Activated CD8-positive, alpha-beta T cell treated with anti-CD3 and anti-CD28 coated beads, Interleukin-2, amount 10 ng/mL, durations not matched to agents 7 days and 5 days (primary cell): ENCODE measurements at regions not wholly inside any gene's neighbourhood (a gene's known extent, or its start where the extent isn't known, plus 50 kb on each side); places are given as distances from the start of the nearest gene placed in this dataset.

ENCODE experiments used
- ATAC-seq: fragments of 150-1000 bp; cut with Tn5 transposase; one replicate; pipeline ENCODE4 v1.10.0; 2021; ENCODE audit warnings: moderate library complexity
- CTCF ChIA-PET: fragments of 350-600 bp; sonication (Branson Sonifier 250); formaldehyde crosslinking; loops from one replicate; lab custom pipeline; 2021; ENCODE audit warnings: antibody characterized with exemption; lab: Charles Lee
- POLR2A ChIA-PET: fragments of 350-600 bp; sonication (Branson Sonifier 250); formaldehyde crosslinking; loops from one replicate; lab custom pipeline; 2021; ENCODE audit warnings: antibody characterized with exemption; lab: Charles Lee
- DNase-seq: peaks from one replicate; pipeline ENCODE4 v3.0.0-alpha.2; 2020
- H3K27ac Mint-ChIP-seq: one replicate; pipeline ENCODE4 v1.8.0; 2021; ENCODE audit warnings: mild to moderate bottlenecking, mixed read lengths
- H3K27me3 Mint-ChIP-seq: one replicate; pipeline ENCODE4 v1.8.0; 2021; ENCODE audit warnings: low read depth, mixed read lengths
- H3K36me3 Mint-ChIP-seq: one replicate; pipeline ENCODE4 v1.8.0; 2021; ENCODE audit warnings: low read depth, mixed read lengths
- H3K4me1 Mint-ChIP-seq: one replicate; pipeline ENCODE4 v1.8.0; 2021; ENCODE audit warnings: low read depth, mixed read lengths
- H3K4me3 Mint-ChIP-seq: one replicate; pipeline ENCODE4 v1.8.0; 2021; ENCODE audit warnings: mild to moderate bottlenecking, mixed read lengths
- H3K9me3 Mint-ChIP-seq: one replicate; pipeline ENCODE4 v1.8.0; 2022; ENCODE audit warnings: mixed read lengths; ENCODE audit not compliant: insufficient read depth

DNA sequence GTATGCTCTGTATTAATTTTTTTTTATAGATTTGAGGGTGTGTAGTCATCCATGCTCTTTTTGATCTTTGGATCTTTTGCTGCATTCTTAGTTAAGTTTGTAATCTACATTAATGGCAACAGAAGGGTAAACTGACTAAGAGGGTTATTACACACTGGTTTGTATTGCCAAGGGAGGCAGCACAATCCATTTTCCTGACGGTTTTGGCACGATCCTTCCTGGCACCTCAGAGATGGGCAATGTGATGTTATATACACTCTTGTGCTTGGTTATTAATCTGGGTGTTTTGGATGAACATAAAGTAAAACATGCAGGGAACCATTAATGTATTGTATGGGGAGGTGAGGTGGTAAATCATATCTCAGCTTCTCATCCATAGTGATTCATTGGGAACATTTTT is 98.8 kb upstream of the SLC38A2 start:
- CTCF ChIA-PET, result interaction anchor here (0.8 to 1.9 kb wide), 3 partner anchors 11 to 46 kb away, joined by 3 to 6 read pairs (median 4); no protein-coding TSS in a partner anchor
- H3K9me3 Mint-ChIP-seq, result no peaks in the 10 kb centered on the region
- POLR2A ChIA-PET, result interaction anchor here (0.7 to 2.6 kb wide), 3 partner anchors 11 to 99 kb away, joined by 4 to 12 read pairs (median 7); partner anchors contain the start of gene SLC38A2

DNA sequence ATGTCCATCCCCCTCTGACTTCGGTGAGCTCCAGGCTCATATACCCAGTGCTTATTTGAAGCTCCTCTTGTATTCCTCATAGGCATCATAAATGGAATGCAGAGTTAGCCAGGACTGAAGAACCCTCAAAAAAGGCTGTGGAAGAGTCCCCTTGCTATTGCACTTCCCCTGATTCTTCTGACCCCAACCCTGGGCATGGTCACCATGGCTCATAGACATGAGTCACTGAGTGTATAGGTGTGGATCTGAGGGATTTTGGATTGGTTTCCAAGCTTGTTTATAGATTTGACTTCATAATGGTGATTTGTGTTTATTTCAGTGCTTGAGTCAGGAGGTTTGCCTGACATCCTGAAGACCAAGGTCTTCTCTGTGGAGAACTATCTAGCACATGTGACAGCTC is 98.4 kb upstream of the SLC38A2 start:
- ChIA-PET POLR2A (interaction anchor here (0.7 to 2.6 kb wide), 7 partner anchors 10 to 109 kb away, joined by 3 to 12 read pairs (median 4); partner anchors contain the start of gene SLC38A2), CTCF (interaction anchor here (0.8 to 2.3 kb wide), 7 partner anchors 11 to 81 kb away, joined by 3 to 17 read pairs (median 4); no protein-coding TSS in a partner anchor)
- H3K9me3 Mint-ChIP-seq, result no peaks in the 10 kb centered on the region
- H3K4me1 Mint-ChIP-seq, result peaks cover 31% of the 10 kb centered on the region
- no peak for ATAC-seq
- H3K27me3 Mint-ChIP-seq, result no peaks in the 10 kb centered on the region
- peak overlapping the region; percentile 9 for H3K4me3 Mint-ChIP-seq
- peak overlapping the region; percentile 27 for H3K27ac Mint-ChIP-seq
- peaks cover 17% of the 10 kb centered on the region for H3K36me3 Mint-ChIP-seq
- DNase-seq, result no peak

More for the DNA sequence above, 98.8 kb upstream of the SLC38A2 start:
- no peak for DNase-seq
- Mint-ChIP-seq H3K27me3 (no peaks in the 10 kb centered on the region), H3K27ac (peak overlapping the region; percentile 25), H3K4me3 (no peak overlapping the region), H3K4me1 (peaks cover 31% of the 10 kb centered on the region), H3K36me3 (peaks cover 19% of the 10 kb centered on the region)
- no peak for ATAC-seq

DNA sequence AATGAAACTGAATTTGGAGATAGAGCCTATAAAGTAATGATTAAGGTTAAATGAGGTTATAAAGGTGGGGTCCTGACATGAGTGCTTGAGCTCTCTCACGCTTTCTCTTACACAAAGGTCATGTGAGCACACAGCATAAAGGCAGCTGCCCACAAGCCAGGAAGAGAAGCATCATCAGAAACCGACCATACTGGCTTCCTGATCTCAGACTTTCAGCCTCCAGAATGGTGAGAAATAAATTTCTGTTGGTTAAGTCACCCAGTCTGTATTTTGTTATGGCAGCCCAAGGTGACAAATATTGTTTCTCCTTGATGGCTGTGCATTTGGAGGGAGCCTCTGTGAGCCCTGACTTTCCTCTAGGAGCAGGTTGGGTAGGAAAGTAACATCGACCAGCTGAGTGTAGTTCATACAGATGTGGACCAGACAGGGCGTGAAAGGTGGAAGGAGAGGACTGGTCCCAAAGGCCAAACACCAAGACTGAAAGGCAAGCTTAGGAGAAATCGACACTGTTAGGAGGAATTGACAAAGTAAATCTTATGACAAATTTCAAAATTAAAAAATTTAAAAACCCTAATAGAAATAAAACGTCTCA is 97.6 kb upstream of the SLC38A2 start:
- Mint-ChIP-seq H3K27ac (peak overlapping the region; percentile 98), H3K27me3 (no peaks in the 10 kb centered on the region), H3K36me3 (peaks cover 21% of the 10 kb centered on the region), H3K4me3 (peak overlapping the region; percentile 87), H3K9me3 (peaks cover 4% of the 10 kb centered on the region), H3K4me1 (peaks cover 36% of the 10 kb centered on the region)
- peak; percentile 97 for ATAC-seq
- POLR2A ChIA-PET, result interaction anchor here (0.8 to 2.6 kb wide), 13 partner anchors 10 to 109 kb away, joined by 3 to 12 read pairs (median 4); no protein-coding TSS in a partner anchor
- CTCF ChIA-PET, result interaction anchor here (1.2 to 2.3 kb wide), 8 partner anchors 10 to 191 kb away, joined by 3 to 17 read pairs (median 4); no protein-coding TSS in a partner anchor
- DNase-seq, result peak; percentile 73

DNA sequence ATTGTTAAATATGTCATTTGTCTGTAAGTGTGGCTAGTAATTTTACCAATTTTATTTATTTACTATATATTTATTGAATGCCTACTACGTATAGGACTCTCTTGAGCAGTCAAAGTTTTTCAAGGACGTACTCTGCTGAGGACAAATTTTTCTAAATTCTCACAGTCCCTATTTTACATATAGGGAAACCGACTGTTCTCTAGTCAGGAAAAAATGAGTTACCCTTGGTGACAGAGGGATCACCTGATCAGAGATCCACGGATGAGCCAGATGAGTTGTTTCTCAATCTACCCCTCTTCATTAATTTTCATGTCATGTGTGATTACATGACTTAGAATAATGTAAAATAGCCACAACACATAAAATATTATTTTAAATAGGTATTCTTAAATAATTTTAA is 96.2 kb upstream of the SLC38A2 start:
- Mint-ChIP-seq H3K36me3 (peaks cover 21% of the 10 kb centered on the region), H3K4me1 (peaks cover 34% of the 10 kb centered on the region), H3K27me3 (no peaks in the 10 kb centered on the region), H3K9me3 (peaks cover 14% of the 10 kb centered on the region), H3K4me3 (no peak overlapping the region), H3K27ac (no peak overlapping the region)
- CTCF ChIA-PET, result interaction anchor here (0.7 to 2.3 kb wide), 2 partner anchors 9 to 12 kb away, joined by 3 to 17 read pairs; no protein-coding TSS in a partner anchor
- no peak for DNase-seq
- POLR2A ChIA-PET, result no interaction called here
- ATAC-seq, result no peak

DNA sequence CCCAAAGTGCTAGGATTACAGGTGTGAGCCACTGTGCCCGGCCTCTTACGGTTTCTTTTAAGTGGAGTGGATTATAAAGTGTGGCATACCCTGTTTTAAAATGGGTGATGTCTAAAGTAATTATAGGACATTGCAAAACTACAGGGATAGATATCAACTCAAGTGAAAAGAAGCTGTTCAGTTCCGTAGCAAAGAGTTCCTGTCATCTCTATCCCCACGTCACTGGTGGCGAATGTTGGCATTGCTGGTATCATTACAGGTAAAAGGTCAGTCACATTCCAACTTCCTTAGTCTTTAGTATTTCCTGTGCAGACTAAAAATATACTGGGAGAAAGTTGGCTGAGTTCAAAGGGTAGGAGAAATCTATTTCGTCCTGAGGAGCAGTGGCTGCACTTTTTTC is 95.6 kb upstream of the SLC38A2 start:
- DNase-seq, result no peak
- H3K36me3 Mint-ChIP-seq, result peaks cover 18% of the 10 kb centered on the region
- no peak overlapping the region for H3K27ac Mint-ChIP-seq
- POLR2A ChIA-PET, result no interaction called here
- CTCF ChIA-PET, result no interaction called here
- no peak overlapping the region for H3K4me3 Mint-ChIP-seq
- ATAC-seq, result no peak
- peaks cover 14% of the 10 kb centered on the region for H3K9me3 Mint-ChIP-seq
- H3K27me3 Mint-ChIP-seq, result no peaks in the 10 kb centered on the region
- H3K4me1 Mint-ChIP-seq, result peaks cover 30% of the 10 kb centered on the region

DNA sequence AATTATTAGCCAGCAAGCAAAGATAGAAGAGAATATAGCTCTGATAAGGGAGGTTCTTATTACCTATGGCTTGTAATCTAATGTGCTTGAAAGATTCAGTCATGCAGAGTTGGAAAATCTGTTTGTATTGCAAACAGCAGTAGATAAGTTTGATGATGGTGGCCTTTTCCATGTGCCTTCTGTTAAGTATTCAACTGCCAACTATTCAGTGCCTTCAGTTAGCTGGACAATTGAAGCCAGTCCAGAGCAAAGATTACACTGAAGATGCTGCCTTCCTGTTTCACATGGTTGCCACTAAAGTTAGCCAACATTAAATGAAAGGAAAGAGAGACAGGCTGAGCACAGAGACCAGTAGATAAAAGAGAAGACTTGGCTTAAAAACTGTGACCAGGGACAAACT is 92.7 kb upstream of the SLC38A2 start:
- Mint-ChIP-seq H3K27ac (peak overlapping the region; percentile 11), H3K4me1 (peaks cover 28% of the 10 kb centered on the region), H3K4me3 (no peak overlapping the region), H3K36me3 (peaks cover 13% of the 10 kb centered on the region), H3K27me3 (no peaks in the 10 kb centered on the region), H3K9me3 (peaks cover 14% of the 10 kb centered on the region)
- no peak for DNase-seq
- no peak for ATAC-seq
- CTCF ChIA-PET, result interaction anchor here (1.0 kb wide), 1 partner anchor 78 kb away, joined by 3 read pairs; no protein-coding TSS in a partner anchor
- POLR2A ChIA-PET, result no interaction called here

DNA sequence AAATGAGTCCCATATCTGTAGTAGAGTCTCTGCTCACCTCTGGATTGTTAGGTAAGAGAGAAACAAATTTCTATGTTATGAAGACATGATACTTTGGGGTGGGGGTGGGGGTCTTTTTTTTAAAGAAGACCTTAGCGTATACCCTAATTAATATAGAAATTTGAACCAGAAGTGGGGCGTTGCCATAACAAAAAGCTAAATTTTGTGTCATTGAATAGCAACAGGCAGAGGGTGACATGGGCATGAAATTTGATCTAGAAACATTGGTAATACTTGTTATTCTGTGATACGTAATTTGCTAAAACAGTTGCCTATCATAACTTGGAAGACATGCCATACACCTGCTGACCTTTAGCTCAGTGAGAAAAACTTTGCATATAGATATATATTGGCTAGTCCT is 92.3 kb upstream of the SLC38A2 start:
- POLR2A ChIA-PET, result no interaction called here

DNA sequence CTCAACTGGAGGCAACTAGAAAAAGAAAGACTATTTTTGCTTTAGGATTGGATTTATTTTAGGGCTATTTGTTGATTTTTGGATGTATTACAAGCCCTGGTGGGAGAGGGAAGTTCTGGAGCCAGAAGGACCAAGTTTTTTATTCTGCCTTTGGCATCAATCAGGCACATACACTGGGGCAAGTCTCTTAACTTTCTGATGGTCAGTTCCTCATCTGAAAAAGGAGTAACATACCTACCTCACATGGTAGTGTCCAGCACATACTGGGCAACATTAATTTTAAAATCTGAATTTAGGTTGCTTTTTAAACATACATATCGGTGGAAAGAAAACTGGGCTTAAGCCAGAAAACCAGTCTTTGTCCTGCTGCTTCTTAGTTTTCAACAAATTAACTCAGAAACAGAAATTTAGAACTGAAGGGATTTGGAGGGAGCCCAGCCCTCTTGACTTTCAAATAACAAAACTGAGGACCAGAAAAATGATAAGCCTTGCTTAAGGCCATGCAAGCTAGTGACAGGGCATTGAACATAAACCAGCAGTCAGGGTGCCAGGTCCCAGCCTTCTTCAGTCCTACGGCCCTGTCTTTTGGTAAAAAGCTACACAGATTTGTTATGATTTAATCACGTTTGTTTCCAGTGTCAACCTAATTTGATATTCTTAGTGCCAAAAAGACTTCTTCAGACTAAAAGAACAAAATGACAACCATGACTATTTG is 90.2 kb upstream of the SLC38A2 start:
- Mint-ChIP-seq H3K36me3 (peaks cover 8% of the 10 kb centered on the region), H3K4me1 (peaks cover 43% of the 10 kb centered on the region), H3K9me3 (peaks cover 14% of the 10 kb centered on the region), H3K4me3 (no peak overlapping the region), H3K27ac (no peak overlapping the region), H3K27me3 (no peaks in the 10 kb centered on the region)
- ChIA-PET CTCF (no interaction called here), POLR2A (no interaction called here)
- no peak for ATAC-seq
- DNase-seq, result no peak

More for the DNA sequence above, 92.3 kb upstream of the SLC38A2 start:
- DNase-seq (no peak), ATAC-seq (no peak)
- peaks cover 9% of the 10 kb centered on the region for H3K36me3 Mint-ChIP-seq
- peaks cover 14% of the 10 kb centered on the region for H3K9me3 Mint-ChIP-seq
- CTCF ChIA-PET, result interaction anchor here (1.0 kb wide), 1 partner anchor 77 kb away, joined by 3 read pairs; no protein-coding TSS in a partner anchor
- H3K4me3 Mint-ChIP-seq, result no peak overlapping the region
- no peak overlapping the region for H3K27ac Mint-ChIP-seq
- no peaks in the 10 kb centered on the region for H3K27me3 Mint-ChIP-seq
- peaks cover 28% of the 10 kb centered on the region for H3K4me1 Mint-ChIP-seq

DNA sequence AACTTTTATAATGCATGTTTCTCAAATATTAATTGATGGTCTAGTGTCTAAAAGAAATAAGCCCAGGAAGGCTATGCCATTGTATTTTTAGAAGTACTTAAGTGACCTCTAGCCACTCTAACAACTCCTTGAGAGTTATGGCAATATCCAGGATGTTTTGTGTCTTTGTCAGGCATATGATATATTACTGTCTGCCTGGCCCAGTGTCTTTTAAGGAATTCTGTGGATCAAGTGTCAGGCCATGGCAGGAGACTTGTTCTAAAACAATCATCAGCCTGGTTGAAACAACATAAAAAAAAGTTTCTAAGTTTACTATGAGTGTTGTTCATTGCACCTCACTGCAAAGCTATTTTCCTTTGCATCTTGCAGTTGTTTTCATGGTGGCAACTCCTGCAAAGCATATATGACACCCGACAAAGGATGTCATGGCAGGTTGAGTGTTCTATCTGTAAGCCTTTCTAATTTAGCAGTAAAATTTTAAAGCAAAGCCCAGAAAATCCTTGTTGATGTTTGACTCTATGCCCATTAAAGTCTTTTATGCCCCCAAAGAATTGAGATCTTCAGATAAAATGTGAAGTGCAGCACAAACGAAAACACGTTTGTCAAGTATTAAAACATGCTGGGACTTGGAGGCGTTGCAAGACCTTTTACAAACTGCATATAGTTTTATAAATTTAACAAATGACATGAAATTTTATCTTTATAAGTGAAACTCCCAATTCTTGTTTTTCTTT is 89.5 kb upstream of the SLC38A2 start:
- no peak overlapping the region for H3K27ac Mint-ChIP-seq
- H3K27me3 Mint-ChIP-seq, result no peaks in the 10 kb centered on the region
- POLR2A ChIA-PET, result no interaction called here
- ATAC-seq (no peak), DNase-seq (no peak)
- H3K4me3 Mint-ChIP-seq, result no peak overlapping the region
- CTCF ChIA-PET, result no interaction called here
- peaks cover 7% of the 10 kb centered on the region for H3K36me3 Mint-ChIP-seq
- H3K4me1 Mint-ChIP-seq, result peaks cover 46% of the 10 kb centered on the region
- peaks cover 14% of the 10 kb centered on the region for H3K9me3 Mint-ChIP-seq

DNA sequence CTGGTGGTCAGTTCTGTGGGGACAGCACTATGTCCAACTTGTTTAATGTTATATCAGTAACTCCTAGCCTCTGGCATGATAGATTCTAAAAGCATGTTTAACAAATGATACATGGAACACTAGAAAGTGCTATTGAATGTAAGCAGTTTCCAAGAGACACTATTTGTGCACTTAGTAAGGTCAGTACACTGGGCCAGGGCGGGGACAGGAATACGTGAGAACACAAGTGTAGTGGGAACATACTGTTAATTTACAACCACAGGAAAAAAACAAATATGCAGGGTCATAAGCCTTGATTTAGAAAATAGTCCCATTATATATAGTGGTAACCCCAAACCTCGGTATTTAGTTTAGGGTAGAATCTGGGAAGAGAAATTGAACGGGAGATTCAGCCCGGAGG is 88.9 kb upstream of the SLC38A2 start:
- Mint-ChIP-seq H3K4me3 (no peak overlapping the region), H3K27me3 (no peaks in the 10 kb centered on the region), H3K4me1 (peaks cover 52% of the 10 kb centered on the region), H3K36me3 (peaks cover 7% of the 10 kb centered on the region), H3K27ac (no peak overlapping the region), H3K9me3 (peaks cover 14% of the 10 kb centered on the region)
- ATAC-seq (no peak), DNase-seq (no peak)
- ChIA-PET POLR2A (interaction anchor here (2.0 kb wide), 1 partner anchor 9 kb away, joined by 12 read pairs; no protein-coding TSS in a partner anchor), CTCF (interaction anchor here (1.7 kb wide), 1 partner anchor 200 kb away, joined by 5 read pairs; no protein-coding TSS in a partner anchor)

DNA sequence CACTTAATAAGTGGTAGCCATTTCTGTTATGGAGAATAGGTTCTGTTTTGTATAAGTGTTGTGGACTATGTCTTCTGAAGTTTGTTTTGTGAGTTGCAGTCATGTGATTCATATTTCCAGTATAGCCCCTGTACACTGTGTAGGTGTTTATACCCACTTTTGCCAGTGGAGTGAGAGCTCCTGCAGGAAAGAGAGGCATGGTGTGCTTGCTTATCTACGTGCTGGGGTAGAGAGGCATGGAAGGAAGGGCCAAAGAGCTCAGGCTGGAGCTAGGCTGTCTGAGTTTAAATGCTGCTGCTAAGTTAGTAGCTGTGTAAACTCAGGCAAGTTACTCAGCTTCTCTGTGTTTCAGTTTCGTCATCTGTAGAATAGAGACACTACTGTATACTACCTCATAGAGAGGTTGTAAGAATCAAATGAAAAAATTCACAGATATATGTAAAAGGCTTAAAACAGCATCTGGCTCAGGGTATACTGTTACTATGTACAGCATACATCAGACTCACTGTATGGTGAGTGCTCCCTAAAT is 88.2 kb upstream of the SLC38A2 start:
- Mint-ChIP-seq H3K36me3 (peaks cover 7% of the 10 kb centered on the region), H3K27ac (peak overlapping the region; percentile 92), H3K4me3 (no peak overlapping the region), H3K4me1 (peaks cover 59% of the 10 kb centered on the region), H3K9me3 (peaks cover 14% of the 10 kb centered on the region), H3K27me3 (no peaks in the 10 kb centered on the region)
- DNase-seq (no peak), ATAC-seq (peak; percentile 28)
- ChIA-PET POLR2A (interaction anchor here (0.7 to 3.0 kb wide), 7 partner anchors 10 to 191 kb away, joined by 3 to 14 read pairs (median 9); partner anchors contain the start of gene SLC38A1), CTCF (interaction anchor here (0.8 to 2.0 kb wide), 6 partner anchors 9 to 201 kb away, joined by 3 to 17 read pairs (median 5); no protein-coding TSS in a partner anchor)
